ENCODE measurements at regions not wholly inside any gene's neighbourhood (a gene's known extent, or its start where the extent isn't known, plus 50 kb on each side); places are given as distances from the start of the nearest gene placed in this dataset.

DNA sequence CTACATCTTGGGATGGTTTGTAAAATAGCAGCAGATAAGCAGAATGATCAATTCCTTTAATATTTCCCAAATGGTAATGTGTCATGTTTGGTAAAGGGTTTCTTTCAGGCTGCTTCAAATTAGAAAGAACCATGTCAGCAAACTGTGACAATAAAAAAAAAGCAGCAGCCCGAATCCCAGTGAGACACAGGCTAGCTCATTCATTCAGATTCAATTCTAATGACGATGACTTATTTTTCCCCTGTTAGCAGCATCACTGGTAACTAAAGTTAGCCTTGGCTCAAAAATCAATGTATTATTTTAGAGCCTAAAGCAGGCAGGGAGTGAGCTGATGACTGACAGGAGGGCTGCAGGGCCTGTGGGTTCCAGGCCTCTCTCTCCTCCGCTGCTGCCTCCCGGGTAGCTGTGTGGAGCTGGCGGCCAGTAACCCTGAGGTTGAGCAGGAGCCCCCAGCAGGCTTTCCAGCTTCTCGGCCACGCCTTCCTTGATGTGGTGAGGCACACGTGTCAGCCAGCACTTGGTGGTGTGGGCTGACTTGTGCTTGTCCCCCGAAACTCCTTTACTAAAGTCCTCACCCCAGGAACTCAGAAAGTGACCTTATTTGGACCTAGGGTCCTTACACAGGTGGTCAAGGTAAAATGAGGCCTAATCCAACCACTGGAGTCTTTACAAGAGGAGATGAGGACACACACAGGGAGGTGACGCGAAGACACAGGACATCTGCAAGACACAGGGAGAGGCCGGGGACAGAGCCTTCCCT is 120.5 kb upstream of the HS6ST1 start:
- H3K36me3 ChIP-seq (replicated peaks in 1 of 2; ENCODE audit: insufficient read depth in 1 of 2, low read depth in 2 of 2), result no peaks in the 10 kb centered on the region
- ATAC-seq, result no peak
- WGBS, 2 donors, result 90 to 93% methylated on average over 8 to 12 of the region's 12 CpGs
- peak in 2 of 4 donors; percentile 1 to 5 for DNase-seq
- intact Hi-C loops (cut with DNase I), result no loop called here
- H3K9me3 ChIP-seq, result no peaks in the 10 kb centered on the region
- no peaks in the 10 kb centered on the region for H3K27me3 ChIP-seq
- TF ChIP-seq POLR2A (IDR thresholded peaks at IDR 0.05), result no peak
- H3K4me1 ChIP-seq, result peaks cover 34% of the 10 kb centered on the region
- no peak overlapping the region for H3K27ac ChIP-seq
- H3K4me3 ChIP-seq, result no peak overlapping the region

DNA sequence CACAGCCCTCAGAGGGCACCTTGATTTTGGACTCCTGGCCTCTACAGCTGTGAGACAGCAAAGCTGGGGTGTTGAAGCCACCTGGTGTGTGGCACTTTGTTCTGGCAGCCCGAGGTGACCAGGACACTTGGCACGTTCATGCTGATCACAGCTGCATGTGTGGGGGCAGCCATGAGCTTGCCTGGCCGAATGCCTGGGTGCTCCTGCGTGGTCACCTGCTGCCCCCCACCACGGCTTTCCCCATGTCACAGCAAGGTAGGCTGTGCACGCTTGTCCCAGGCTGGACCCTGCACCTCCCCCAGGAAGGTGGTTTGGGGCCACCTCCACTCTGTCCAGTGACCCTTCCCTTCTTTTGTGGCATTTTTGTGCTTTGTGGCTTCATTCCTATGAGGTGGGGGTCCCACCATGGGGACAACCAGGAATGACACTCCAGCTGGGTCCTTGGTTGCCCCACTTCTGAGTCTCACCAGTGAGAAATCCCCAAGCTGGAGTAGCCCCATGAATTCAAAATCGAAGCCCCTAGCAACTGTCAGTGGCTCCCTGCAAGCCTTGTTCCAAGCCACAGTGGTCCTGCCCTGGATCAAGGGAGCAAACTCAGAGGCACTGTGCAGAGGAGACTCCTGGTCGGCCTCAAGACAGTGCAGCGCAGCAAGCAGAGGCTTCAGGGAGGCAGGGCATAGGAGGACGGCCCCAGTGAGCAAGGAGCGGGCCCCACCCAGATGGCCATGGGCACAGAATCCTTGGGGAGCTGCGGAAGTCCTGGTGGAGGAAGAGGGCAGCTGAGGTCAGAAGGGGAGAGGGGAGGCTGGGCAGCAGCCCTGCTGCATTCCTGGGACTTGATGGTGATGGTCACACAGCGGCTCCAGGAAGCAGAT is 121.4 kb upstream of the HS6ST1 start:
- Histone ChIP-seq H3K4me3 (no peak overlapping the region), H3K27me3 (no peaks in the 10 kb centered on the region), H3K4me1 (peaks cover 34% of the 10 kb centered on the region), H3K9me3 (no peaks in the 10 kb centered on the region), H3K27ac (peak overlapping the region in 1 of 4 donors; percentile 53), H3K36me3 (replicated peaks in 1 of 2; ENCODE audit: insufficient read depth in 1 of 2, low read depth in 2 of 2) (no peaks in the 10 kb centered on the region)
- no peak for ATAC-seq
- 77 to 87% methylated on average over 6 to 13 of the region's 13 CpGs for WGBS, 2 donors
- TF ChIP-seq POLR2A (IDR thresholded peaks at IDR 0.05) (no peak), CTCF (IDR thresholded peaks at IDR 0.05) (no peak)
- intact Hi-C loops (cut with DNase I), result no loop called here
- DNase-seq, result peak in 2 of 4 donors; percentile 10

GRCh38 chr2:128440666-128441340 is 122.1 kb upstream of the HS6ST1 start:
- H3K4me3 ChIP-seq, result no peak overlapping the region
- H3K9me3 ChIP-seq, result no peaks in the 10 kb centered on the region
- DNase-seq, result peak; percentile 14 to 28 (median 23)
- H3K4me1 ChIP-seq, result peaks cover 34% of the 10 kb centered on the region
- H3K36me3 ChIP-seq (replicated peaks in 1 of 2; ENCODE audit: insufficient read depth in 1 of 2, low read depth in 2 of 2), result no peaks in the 10 kb centered on the region
- peak overlapping the region in 1 of 4 donors; percentile 53 for H3K27ac ChIP-seq
- ATAC-seq, result peak; percentile 22
- H3K27me3 ChIP-seq, result no peaks in the 10 kb centered on the region
- WGBS, 2 donors, result 59 to 68% methylated on average over 6 to 11 of the region's 14 CpGs
- intact Hi-C loops (cut with DNase I), result no loop called here
- TF ChIP-seq CTCF (IDR thresholded peaks at IDR 0.05) (no peak), POLR2A (IDR thresholded peaks at IDR 0.05) (no peak)

GRCh38 chr2:128441341-128442052 is 122.8 kb upstream of the HS6ST1 start:
- TF ChIP-seq POLR2A (IDR thresholded peaks at IDR 0.05) (no peak), CTCF (IDR thresholded peaks at IDR 0.05) (no peak)
- no peaks in the 10 kb centered on the region for H3K36me3 ChIP-seq (replicated peaks in 1 of 2; ENCODE audit: insufficient read depth in 1 of 2, low read depth in 2 of 2)
- ATAC-seq (peak; percentile 22), DNase-seq (peak in 2 of 4 donors; percentile 17 to 26)
- peaks cover 34% of the 10 kb centered on the region for H3K4me1 ChIP-seq
- H3K4me3 ChIP-seq, result no peak overlapping the region
- intact Hi-C loops (cut with DNase I), result no loop called here
- H3K9me3 ChIP-seq, result no peaks in the 10 kb centered on the region
- H3K27ac ChIP-seq, result peak overlapping the region in 3 of 4 donors; percentile 2 to 53 (median 6)
- WGBS, 2 donors, result 95 to 98% methylated on average over 5 to 11 of the region's 18 CpGs
- H3K27me3 ChIP-seq, result no peaks in the 10 kb centered on the region
